ENCODE measurements at regions not wholly inside any gene's neighbourhood (a gene's known extent, or its start where the extent isn't known, plus 50 kb on each side); places are given as distances from the start of the nearest gene placed in this dataset.

- no peak for TF ChIP-seq CTCF (IDR thresholded peaks at IDR 0.05)
- TF ChIP-seq POLR2A (IDR thresholded peaks at IDR 0.05), result no peak
Measured at GRCh38 chr1:229197265-229197585, 73.7 kb upstream of the RAB4A start.
